ENCODE measurements at regions not wholly inside any gene's neighbourhood (a gene's known extent, or its start where the extent isn't known, plus 50 kb on each side); places are given as distances from the start of the nearest gene placed in this dataset.

- no peak for TF ChIP-seq CTCF (IDR thresholded peaks at IDR 0.05)
- no peak for TF ChIP-seq ZFX (IDR thresholded peaks at IDR 0.05; ENCODE audit: borderline replicate concordance)
Observed at GRCh38 chr4:4603592-4603991, 61.7 kb upstream of the STX18 start.
